ENCODE measurements at regions not wholly inside any gene's neighbourhood (a gene's known extent, or its start where the extent isn't known, plus 50 kb on each side); places are given as distances from the start of the nearest gene placed in this dataset.
"Not testable (repeated sequence)": the region's sequence is repeated elsewhere in the genome, so short reads cannot be mapped to it uniquely, and the experiment has no call there.

DNA sequence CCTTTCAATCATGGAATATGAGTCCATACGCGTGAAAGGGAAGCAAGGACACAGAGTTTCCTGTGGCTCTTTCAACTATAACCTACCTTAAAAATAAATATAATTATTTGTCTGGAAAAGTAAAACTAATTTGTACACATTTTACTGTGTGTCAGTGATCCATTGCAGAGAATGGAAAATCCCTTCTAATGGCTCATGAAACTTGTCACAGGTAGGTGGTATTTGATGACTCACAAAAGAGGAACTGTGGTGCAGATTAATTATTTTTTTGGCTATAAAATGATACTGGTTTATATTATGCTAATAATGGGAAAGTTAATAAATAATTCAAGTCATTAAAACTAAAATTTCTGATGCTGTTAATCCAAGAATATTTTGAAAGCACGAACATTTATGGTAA lies 792.2 kb downstream of the METTL15 start:
- Mint-ChIP-seq H3K4me1 (no peaks in the 10 kb centered on the region), H3K27ac (no peak overlapping the region), H3K4me3 (no peak overlapping the region), H3K36me3 (ENCODE audit: low read depth) (no peaks in the 10 kb centered on the region), H3K9me3 (peaks cover 4% of the 10 kb centered on the region), H3K27me3 (no peaks in the 10 kb centered on the region)
- intact Hi-C loops (cut with micrococcal nuclease): no loop called here
- ATAC-seq (ENCODE audit: low read depth) (no peak), DNase-seq (no peak)
- ChIA-PET CTCF (no interaction called here), POLR2A (no interaction called here)
- TF ChIP-seq, protein P1, sequence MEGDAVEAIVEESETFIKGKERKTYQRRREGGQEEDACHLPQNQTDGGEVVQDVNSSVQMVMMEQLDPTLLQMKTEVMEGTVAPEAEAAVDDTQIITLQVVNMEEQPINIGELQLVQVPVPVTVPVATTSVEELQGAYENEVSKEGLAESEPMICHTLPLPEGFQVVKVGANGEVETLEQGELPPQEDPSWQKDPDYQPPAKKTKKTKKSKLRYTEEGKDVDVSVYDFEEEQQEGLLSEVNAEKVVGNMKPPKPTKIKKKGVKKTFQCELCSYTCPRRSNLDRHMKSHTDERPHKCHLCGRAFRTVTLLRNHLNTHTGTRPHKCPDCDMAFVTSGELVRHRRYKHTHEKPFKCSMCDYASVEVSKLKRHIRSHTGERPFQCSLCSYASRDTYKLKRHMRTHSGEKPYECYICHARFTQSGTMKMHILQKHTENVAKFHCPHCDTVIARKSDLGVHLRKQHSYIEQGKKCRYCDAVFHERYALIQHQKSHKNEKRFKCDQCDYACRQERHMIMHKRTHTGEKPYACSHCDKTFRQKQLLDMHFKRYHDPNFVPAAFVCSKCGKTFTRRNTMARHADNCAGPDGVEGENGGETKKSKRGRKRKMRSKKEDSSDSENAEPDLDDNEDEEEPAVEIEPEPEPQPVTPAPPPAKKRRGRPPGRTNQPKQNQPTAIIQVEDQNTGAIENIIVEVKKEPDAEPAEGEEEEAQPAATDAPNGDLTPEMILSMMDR (IDR thresholded peaks at IDR 0.05): no peak

DNA sequence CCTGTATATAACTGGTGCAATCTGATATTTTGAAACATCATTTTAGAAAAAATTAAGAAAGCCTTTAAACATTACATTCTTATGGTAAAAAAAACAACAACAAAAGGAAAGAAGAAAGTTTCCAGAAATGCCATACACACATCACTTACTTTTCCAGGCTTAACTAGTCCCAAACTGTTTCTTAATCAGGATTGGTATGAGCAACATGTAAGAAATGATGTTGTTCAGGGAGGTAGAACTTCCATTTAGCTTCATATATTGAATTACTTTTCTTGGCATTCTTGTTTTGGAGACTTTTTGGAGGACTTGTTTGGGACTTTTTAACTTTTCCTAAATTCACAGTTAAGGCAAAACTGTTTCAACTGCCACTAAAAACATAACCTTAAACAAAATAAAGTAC lies 791.5 kb downstream of the METTL15 start:
- no peaks in the 10 kb centered on the region for H3K4me1 Mint-ChIP-seq
- peaks cover 4% of the 10 kb centered on the region for H3K9me3 Mint-ChIP-seq
- no peak overlapping the region for H3K27ac Mint-ChIP-seq
- intact Hi-C loops (cut with micrococcal nuclease): no loop called here
- ChIA-PET POLR2A (no interaction called here), CTCF (no interaction called here)
- TF ChIP-seq, protein P1 (IDR thresholded peaks at IDR 0.05): no peak
- H3K27me3 Mint-ChIP-seq: no peaks in the 10 kb centered on the region
- DNase-seq (no peak), ATAC-seq (ENCODE audit: low read depth) (no peak)
- H3K4me3 Mint-ChIP-seq: no peak overlapping the region
- H3K36me3 Mint-ChIP-seq (ENCODE audit: low read depth): no peaks in the 10 kb centered on the region

DNA sequence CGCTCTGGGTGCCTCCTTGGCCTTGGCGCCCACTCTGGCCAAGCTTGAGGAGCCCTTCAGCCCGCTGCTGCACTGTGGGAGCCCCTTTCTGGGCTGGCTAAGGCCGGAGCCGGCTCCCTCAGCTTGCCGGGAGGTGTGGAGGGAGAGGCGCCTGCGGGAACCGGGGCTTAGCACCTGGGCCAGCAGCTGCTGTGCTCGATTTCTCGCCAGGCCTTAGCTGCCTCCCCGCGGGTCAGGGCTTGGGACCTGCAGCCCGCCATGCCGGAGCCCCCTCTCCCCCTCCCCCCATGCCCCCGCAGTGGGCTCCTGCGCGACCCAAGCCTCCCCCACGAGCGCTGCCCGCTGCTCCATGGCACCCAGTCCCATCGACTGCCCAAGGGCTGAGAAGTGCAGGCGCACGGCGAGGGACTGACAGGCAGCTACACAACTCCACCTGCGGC lies 782.4 kb downstream of the METTL15 start:
- H3K36me3 Mint-ChIP-seq (ENCODE audit: low read depth); H3K4me3 Mint-ChIP-seq; H3K27me3 Mint-ChIP-seq; intact Hi-C loops (cut with micrococcal nuclease); H3K27ac Mint-ChIP-seq; H3K9me3 Mint-ChIP-seq; DNase-seq; POLR2A ChIA-PET; CTCF ChIA-PET; H3K4me1 Mint-ChIP-seq; ATAC-seq (ENCODE audit: low read depth): not testable (repeated sequence)

DNA sequence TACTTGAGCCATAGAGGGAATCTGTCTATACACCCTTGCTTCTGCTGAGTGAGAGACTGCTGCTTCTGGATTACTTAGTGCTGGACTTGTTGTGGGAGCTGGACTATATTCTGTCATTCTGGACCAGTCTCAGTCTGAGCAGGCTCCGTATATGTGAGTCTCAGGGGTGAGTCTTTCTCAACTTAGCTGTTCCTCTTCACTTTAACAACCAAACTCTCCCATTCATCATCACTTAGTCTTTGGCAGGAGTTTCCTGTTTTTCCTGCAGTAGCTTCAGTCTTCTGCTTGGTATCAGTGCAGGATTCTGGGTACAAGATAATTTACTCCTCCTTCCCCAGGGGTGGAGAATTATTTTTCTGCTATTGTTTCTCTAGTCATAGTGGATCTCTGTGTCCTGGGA lies 779.5 kb downstream of the METTL15 start:
- Mint-ChIP-seq H3K27ac (no peak overlapping the region), H3K4me3 (no peak overlapping the region), H3K27me3 (no peaks in the 10 kb centered on the region), H3K4me1 (no peaks in the 10 kb centered on the region), H3K36me3 (ENCODE audit: low read depth) (no peaks in the 10 kb centered on the region), H3K9me3 (peaks cover 8% of the 10 kb centered on the region)
- POLR2A ChIA-PET: no interaction called here
- ATAC-seq (ENCODE audit: low read depth): no peak
- TF ChIP-seq, protein P1 (IDR thresholded peaks at IDR 0.05): no peak
- intact Hi-C loops (cut with micrococcal nuclease): no loop called here
- CTCF ChIA-PET: no interaction called here
- no peak for DNase-seq

DNA sequence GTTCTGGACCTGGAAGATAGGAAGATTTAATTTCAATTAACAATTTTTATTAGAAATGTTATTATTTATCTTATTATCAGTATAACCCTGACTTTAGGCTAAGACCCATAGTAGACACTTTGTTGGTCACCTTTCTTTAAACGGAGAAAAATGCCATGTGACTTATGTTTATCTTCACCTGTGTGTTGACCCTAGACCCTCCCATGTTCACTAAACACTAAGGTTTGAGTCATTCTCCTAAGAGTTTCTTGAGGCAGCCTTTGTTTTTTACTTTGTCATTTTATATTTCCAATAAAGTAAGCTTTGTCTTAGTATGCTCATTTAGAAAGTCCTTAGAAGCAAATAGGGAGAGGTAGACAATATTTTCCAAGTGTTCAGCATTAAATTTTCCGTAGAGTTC lies 771.7 kb downstream of the METTL15 start:
- Mint-ChIP-seq H3K4me3 (no peak overlapping the region), H3K27ac (no peak overlapping the region), H3K9me3 (peaks cover 7% of the 10 kb centered on the region), H3K27me3 (no peaks in the 10 kb centered on the region), H3K4me1 (no peaks in the 10 kb centered on the region), H3K36me3 (ENCODE audit: low read depth) (no peaks in the 10 kb centered on the region)
- no peak for DNase-seq
- ChIA-PET CTCF (no interaction called here), POLR2A (no interaction called here)
- ATAC-seq (ENCODE audit: low read depth): no peak
- intact Hi-C loops (cut with micrococcal nuclease): no loop called here
- TF ChIP-seq, protein P1 (IDR thresholded peaks at IDR 0.05): no peak

DNA sequence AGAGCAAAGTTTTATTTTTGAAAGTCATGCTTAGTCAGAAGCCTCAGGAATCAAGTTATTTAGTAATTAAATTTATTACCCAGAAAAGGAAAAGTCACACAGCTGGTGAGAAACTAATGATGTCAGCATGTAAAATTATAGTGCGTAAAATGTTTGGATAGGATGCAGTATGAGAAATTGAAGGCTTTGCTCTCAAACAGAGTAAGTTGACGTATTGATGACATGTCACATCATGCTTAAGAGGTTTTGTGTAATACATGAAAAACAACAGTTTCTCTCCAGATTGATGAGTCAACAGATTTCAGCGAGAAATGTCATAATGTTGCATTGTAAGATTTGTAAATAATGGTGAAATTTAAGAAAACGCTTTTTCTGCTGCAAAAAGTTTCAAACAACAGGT lies 769.8 kb downstream of the METTL15 start:
- TF ChIP-seq, protein P1 (IDR thresholded peaks at IDR 0.05): no peak
- intact Hi-C loops (cut with micrococcal nuclease): no loop called here
- Mint-ChIP-seq H3K9me3 (peaks cover 2% of the 10 kb centered on the region), H3K27me3 (no peaks in the 10 kb centered on the region), H3K36me3 (ENCODE audit: low read depth) (no peaks in the 10 kb centered on the region), H3K4me3 (no peak overlapping the region), H3K4me1 (no peaks in the 10 kb centered on the region), H3K27ac (no peak overlapping the region)
- ChIA-PET CTCF (no interaction called here), POLR2A (no interaction called here)
- no peak for ATAC-seq (ENCODE audit: low read depth)
- no peak for DNase-seq
